GM13976 (cell line): ENCODE measurements at regions not wholly inside any gene's neighbourhood (a gene's known extent, or its start where the extent isn't known, plus 50 kb on each side); places are given as distances from the start of the nearest gene placed in this dataset.
"Not testable (repeated sequence)": the region's sequence is repeated elsewhere in the genome, so short reads cannot be mapped to it uniquely, and the experiment has no call there.

Experiments used
- DNase-seq: peaks from one replicate; pipeline ENCODE4 v3.0.0; 2012; ENCODE audit warnings: low spot score
- in situ Hi-C: fragments of 300-500 bp; cut with MboI; formaldehyde crosslinking; loops from one replicate; pipeline ENCODE4 v1.12.0; 2022; ENCODE audit warnings: low sequenced_read_pairs, mixed read lengths, inconsistent platforms; ENCODE audit not compliant: unreplicated experiment
- TF ChIP-seq, protein P1 (sequence below): IDR thresholded peaks from 2 replicates; pipeline ENCODE4 v1.5.1; 2012; ENCODE audit warnings: borderline replicate concordance, mild to moderate bottlenecking; ENCODE audit not compliant: insufficient read depth; ENCODE audit errors: extremely low read depth, missing control alignments, control extremely low read depth

DNA sequence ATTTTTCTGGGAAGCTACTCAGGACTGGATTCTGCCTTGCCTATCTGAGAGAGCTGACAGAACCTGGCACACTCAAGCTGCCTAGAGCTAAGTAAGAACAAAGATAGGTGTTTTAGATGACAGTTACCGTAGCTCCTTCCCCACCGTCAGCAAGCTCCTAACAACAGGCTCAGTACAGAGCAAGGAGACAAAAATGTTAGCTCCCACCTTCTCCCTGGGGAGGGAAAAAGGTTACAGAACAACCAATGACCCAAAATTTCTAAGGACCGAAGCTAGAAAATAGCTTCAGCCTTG is 1058.2 kb upstream of the PCDH20 start:
- TF ChIP-seq, protein P1, sequence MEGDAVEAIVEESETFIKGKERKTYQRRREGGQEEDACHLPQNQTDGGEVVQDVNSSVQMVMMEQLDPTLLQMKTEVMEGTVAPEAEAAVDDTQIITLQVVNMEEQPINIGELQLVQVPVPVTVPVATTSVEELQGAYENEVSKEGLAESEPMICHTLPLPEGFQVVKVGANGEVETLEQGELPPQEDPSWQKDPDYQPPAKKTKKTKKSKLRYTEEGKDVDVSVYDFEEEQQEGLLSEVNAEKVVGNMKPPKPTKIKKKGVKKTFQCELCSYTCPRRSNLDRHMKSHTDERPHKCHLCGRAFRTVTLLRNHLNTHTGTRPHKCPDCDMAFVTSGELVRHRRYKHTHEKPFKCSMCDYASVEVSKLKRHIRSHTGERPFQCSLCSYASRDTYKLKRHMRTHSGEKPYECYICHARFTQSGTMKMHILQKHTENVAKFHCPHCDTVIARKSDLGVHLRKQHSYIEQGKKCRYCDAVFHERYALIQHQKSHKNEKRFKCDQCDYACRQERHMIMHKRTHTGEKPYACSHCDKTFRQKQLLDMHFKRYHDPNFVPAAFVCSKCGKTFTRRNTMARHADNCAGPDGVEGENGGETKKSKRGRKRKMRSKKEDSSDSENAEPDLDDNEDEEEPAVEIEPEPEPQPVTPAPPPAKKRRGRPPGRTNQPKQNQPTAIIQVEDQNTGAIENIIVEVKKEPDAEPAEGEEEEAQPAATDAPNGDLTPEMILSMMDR = no peak
- in situ Hi-C loops = no loop called here
- no peak for DNase-seq

DNA sequence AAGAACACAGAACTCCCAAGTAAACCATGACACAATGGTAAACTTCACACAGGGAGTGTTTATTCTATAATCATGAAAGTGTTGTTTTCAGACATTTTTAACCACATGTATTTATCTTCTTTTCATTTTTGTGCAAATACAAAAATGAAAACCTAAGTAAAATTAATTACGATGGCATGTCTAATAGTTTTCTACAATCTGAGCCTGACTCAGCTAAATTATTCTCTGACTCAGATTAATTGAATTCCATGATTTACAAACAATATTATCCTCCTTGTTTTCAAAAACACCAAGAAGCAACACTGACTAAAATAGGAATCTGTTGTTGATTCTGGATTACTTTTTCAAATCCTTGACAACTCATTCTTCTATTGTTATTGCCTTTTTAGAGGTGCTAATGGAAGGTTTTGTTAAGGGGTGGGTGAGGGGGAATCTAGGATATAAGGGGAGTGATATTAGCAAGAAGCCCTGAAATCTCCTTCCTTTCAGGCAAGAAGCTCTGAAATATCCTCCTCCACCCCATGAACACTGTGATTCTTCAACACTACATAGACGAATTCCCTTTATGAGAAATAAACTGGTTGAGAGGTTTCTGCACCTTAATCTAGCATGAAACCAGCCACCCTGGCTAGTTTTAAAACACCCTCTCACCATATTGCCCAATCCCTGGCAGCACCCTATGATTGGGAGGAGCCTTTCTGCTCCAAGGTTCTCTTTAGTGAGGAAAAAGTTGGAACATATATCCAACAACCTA is 1057.7 kb upstream of the PCDH20 start:
- DNase-seq = no peak
- in situ Hi-C loops = no loop called here
- TF ChIP-seq, protein P1 = no peak

DNA sequence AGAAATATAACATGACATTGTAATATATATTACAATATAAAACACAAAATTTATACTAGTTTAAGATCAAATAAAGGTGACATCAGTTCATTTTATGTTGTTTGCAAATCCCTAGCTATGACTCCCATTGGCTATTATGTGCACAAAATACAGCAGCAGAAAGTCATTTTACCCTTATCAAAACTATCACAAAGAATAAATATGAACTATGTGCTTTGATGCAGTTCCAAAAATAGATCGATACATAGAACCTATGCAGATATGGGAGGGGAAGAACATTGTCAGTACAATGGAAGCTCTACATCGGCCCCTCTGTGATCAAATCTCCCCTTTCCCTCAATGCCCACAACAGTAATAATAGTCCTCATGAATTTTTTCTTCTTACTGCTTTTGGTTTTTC is 1038.1 kb upstream of the PCDH20 start:
- TF ChIP-seq, protein P1 = no peak
- no peak for DNase-seq
- in situ Hi-C loops = no loop called here

DNA sequence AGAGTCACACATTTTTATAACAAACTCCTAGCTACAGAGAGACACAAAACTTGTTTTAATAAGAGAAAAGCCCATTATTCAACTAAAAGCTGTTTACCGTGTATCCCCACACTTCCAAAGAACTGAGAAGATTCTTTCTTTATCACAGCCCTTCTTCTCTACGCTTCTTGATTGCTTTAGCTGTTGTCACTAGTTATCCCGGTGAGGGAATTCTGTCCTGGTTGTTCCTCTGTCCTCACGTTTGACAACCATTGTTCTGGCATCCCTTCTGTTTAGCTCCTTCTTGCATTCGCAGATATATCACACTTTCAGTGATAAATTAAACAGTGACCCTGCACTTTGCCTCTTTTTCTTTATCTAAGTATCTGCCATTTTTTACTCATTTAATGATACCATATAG is 1035.1 kb upstream of the PCDH20 start:
- TF ChIP-seq, protein P1 = no peak
- no peak for DNase-seq
- in situ Hi-C loops = no loop called here

DNA sequence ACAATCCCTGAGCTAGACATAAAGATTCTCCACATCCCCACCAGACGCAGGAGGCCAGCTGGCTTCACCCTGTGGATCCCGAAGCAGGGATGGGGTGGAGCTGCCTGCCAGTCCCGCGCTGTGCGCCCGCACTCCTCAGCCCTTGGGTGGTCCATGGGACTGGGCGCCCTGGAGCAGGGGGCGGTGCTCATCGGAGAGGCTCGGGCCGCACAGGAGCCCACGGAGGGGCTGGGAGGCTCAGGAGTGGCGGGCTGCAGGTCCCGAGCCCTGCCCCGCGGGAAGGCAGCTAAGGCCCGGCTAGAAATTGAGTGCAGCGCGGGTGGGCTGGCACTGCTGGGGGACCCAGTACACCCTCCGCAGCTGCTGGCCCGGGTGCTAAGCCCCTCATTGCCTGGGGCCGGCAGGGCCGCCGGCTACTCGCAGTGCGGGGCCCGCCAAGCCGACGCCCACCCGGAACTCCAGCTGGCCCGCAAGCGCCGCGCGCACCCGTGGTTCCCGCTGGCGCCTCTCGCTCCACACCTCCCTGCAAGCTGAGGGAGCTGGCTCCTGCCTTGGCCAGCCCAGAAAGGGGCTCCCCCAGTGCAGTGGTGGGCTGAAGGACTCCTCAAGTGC is 1032.2 kb upstream of the PCDH20 start:
- in situ Hi-C loops, DNase-seq: not testable (repeated sequence)

DNA sequence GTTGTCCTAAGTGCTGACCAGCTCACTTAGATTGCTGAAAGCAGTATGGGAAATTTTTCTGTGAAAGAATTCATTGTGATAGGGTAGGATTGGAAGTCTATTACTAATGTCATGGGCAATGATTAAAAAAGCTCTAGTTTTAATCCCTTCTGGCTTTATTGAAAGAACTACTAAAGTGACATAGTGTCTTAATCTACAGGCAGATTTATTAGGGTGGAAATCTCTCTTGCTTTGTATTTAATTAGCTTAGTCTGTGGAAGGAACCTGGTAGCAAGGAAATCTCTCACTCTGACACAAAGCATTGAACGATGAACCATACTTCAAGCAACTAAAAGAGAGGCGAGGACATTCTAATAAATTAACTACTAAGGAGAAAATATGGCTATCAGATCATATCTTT is 1029.2 kb upstream of the PCDH20 start:
- no peak for DNase-seq
- in situ Hi-C loops = no loop called here
- TF ChIP-seq, protein P1 = no peak

DNA sequence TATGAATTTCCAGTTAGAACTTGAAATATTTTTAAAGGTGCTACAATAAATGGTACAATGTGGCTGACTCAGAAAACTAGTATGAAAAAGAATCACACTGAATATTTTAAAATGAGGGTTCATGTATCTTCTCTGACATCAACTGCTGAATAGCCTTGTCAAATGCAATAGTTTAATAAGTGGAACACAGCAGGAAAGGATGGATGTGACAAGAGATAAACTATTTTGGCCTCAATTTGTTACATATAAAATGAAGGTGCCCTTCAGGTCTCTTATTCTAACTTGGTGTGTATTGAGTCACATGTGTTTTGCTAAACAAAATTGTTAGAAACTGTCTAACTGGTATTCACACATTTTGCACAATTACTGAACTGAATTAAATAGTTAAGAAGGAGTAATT is 1018.4 kb upstream of the PCDH20 start:
- TF ChIP-seq, protein P1 = no peak
- no peak for DNase-seq
- in situ Hi-C loops = no loop called here
